SK-N-SH (cell line): ENCODE measurements at regions not wholly inside any gene's neighbourhood (a gene's known extent, or its start where the extent isn't known, plus 50 kb on each side); places are given as distances from the start of the nearest gene placed in this dataset.

Experiments
- CTCF ChIA-PET: fragments of 300-600, 350-600 bp; formaldehyde crosslinking; extraction: SDS; loops from one replicate; lab custom pipeline; 2021; lab: Yijun Ruan, JAX
- POLR2A ChIA-PET: fragments of 350-600 bp; sonication (Branson Sonifier 250); formaldehyde crosslinking; extraction: SDS; loops from one replicate; lab custom pipeline; 2020; ENCODE audit warnings: antibody characterized with exemption, inconsistent platforms; lab: Yijun Ruan, JAX
- DNase-seq: peaks from one replicate; pipeline ENCODE4 v3.0.0; 2012
- H2AFZ ChIP-seq: fragments of 200-600 bp; sonication (generic); 2 replicates; pipeline ENCODE4 v1.8.1; 2016; ENCODE audit warnings: antibody characterized with exemption, mild to moderate bottlenecking, low read depth
- H3F3A ChIP-seq: fragments of 200-600 bp; sonication (generic); replicated peaks from 2 replicates; pipeline ENCODE3; 2016; ENCODE audit warnings: antibody characterized with exemption, mild to moderate bottlenecking; ENCODE audit not compliant: insufficient read depth
- H3K27ac ChIP-seq, 2 experiments: fragments of 200-500 bp in 1 of 2; fragments of 200-600 bp in 1 of 2; sonication (Bioruptor generic) in 1 of 2; sonication (generic), shearing (Covaris generic) in 1 of 2; 2 replicates each; pipeline versions ENCODE4 v1.5.1 to v1.6.1; 2014 to 2016; ENCODE audit warnings: low read depth in 2 of 2, inconsistent platforms in 1 of 2, low read length in 1 of 2, mild to moderate bottlenecking in 1 of 2, mixed read lengths in 1 of 2
- H3K27me3 ChIP-seq: fragments of 200-600 bp; sonication (generic), shearing (Covaris generic); 2 replicates; pipeline ENCODE4 v1.6.1; 2016; ENCODE audit warnings: mixed run types; ENCODE audit not compliant: insufficient read depth
- H3K36me3 ChIP-seq, 2 experiments: fragments of 200-500 bp in 1 of 2; fragments of 200-600 bp in 1 of 2; sonication (Bioruptor generic) in 1 of 2; sonication (generic) in 1 of 2; replicated peaks in 1 of 2; 2 replicates each; pipeline versions ENCODE3 to v1.5.1; 2014 to 2016; ENCODE audit warnings: low read length in 1 of 2, mild to moderate bottlenecking in 1 of 2; ENCODE audit not compliant: insufficient read depth in 2 of 2, control insufficient read depth in 1 of 2
- H3K4me1 ChIP-seq, 2 experiments: fragments of 200-500 bp in 1 of 2; fragments of 200-600 bp in 1 of 2; sonication (Bioruptor generic) in 1 of 2; sonication (generic), shearing (Covaris generic) in 1 of 2; 2 replicates each; pipeline versions ENCODE4 v1.5.1 to v1.6.1; 2014 to 2016; ENCODE audit warnings: low read depth in 1 of 2, low read length in 1 of 2, mixed run types in 1 of 2; ENCODE audit not compliant: insufficient read depth in 2 of 2, control insufficient read depth in 1 of 2
- H3K4me2 ChIP-seq: fragments of 200-600 bp; sonication (generic), shearing (Covaris generic); 2 replicates; pipeline ENCODE4 v1.6.1; 2017; ENCODE audit warnings: mixed run types
- H3K4me3 ChIP-seq, 2 experiments: fragments of 200-500 bp in 1 of 2; fragments of 200-600 bp in 1 of 2; sonication (Bioruptor generic) in 1 of 2; sonication (generic), shearing (Covaris generic) in 1 of 2; 2 replicates each; pipeline versions ENCODE4 v1.5.1 to v1.8.1; 2014 to 2016; ENCODE audit warnings: low read depth in 2 of 2, inconsistent platforms in 1 of 2, low read length in 1 of 2, mild to moderate bottlenecking in 1 of 2, mixed read lengths in 1 of 2, moderate library complexity in 1 of 2
- H3K79me2 ChIP-seq: fragments of 200-600 bp; sonication (generic); 2 replicates; pipeline ENCODE4 v1.8.1; 2017; ENCODE audit warnings: mild to moderate bottlenecking; ENCODE audit not compliant: insufficient read depth
- H3K9ac ChIP-seq: fragments of 200-600 bp; sonication (generic); 2 replicates; pipeline ENCODE4 v1.6.1; 2017; ENCODE audit warnings: mixed run types
- H3K9me2 ChIP-seq: fragments of 200-600 bp; sonication (generic); 2 replicates; pipeline ENCODE4 v1.6.1; 2017; ENCODE audit warnings: mixed run types
- H3K9me3 ChIP-seq: fragments of 200-600 bp; sonication (generic); 2 replicates; pipeline ENCODE4 v1.6.1; 2017; ENCODE audit warnings: mixed run types, mild to moderate bottlenecking, moderate library complexity
- H4K20me1 ChIP-seq: fragments of 200-600 bp; sonication (generic); 2 replicates; pipeline ENCODE4 v1.6.1; 2017; ENCODE audit warnings: mild to moderate bottlenecking, mixed run types; ENCODE audit not compliant: insufficient read depth
- ELF1 ChIP-seq: IDR thresholded peaks from 2 replicates; pipeline ENCODE4 v1.4.0; 2012
- EP300 ChIP-seq, 2 experiments: IDR thresholded peaks; 2 replicates each; pipeline versions ENCODE4 v1.4.0 to v1.6.1; 2012; ENCODE audit warnings: borderline replicate concordance in 1 of 2, low read depth in 1 of 2, low read length in 1 of 2
- FOSL2 ChIP-seq: IDR thresholded peaks from 2 replicates; pipeline ENCODE4 v1.4.0; 2012; ENCODE audit warnings: low read depth, mild to moderate bottlenecking, moderate library complexity, borderline replicate concordance
- FOXM1 ChIP-seq: IDR thresholded peaks from 2 replicates; pipeline ENCODE4 v1.4.0; 2012; ENCODE audit warnings: low read depth, mild to moderate bottlenecking
- NFIC ChIP-seq: IDR thresholded peaks from 2 replicates; pipeline ENCODE4 v1.4.0; 2012; ENCODE audit warnings: borderline replicate concordance
- REST ChIP-seq: IDR thresholded peaks from 2 replicates; pipeline ENCODE4 v1.6.1; 2012; ENCODE audit warnings: mild to moderate bottlenecking, low read depth, low read length, moderate library complexity
- RXRA ChIP-seq: IDR thresholded peaks from 2 replicates; pipeline ENCODE4 v1.4.0; 2012; ENCODE audit warnings: low read depth, mild to moderate bottlenecking, borderline replicate concordance
- TCF12 ChIP-seq: IDR thresholded peaks from 2 replicates; pipeline ENCODE4 v1.4.0; 2012
- TEAD4 ChIP-seq: IDR thresholded peaks from 2 replicates; pipeline ENCODE4 v1.4.0; 2012; ENCODE audit warnings: mild to moderate bottlenecking, borderline replicate concordance; ENCODE audit not compliant: insufficient read depth
- YY1 ChIP-seq: IDR thresholded peaks from 2 replicates; pipeline ENCODE4 v1.4.0; 2012; ENCODE audit warnings: low read depth, mild to moderate bottlenecking
- WGBS: methylation state at CpG from one replicate; pipeline ENCODE4 v1.1.6; 2017; ENCODE audit warnings: low lambda C conversion rate; 5-methylcytosine and 5-hydroxymethylcytosine counted together

GRCh38 chr20:53660947-53661381 lies 67.3 kb upstream of the ZNF217 start:
- no peaks in the 10 kb centered on the region for H3K27me3 ChIP-seq
- H3K9me2 ChIP-seq: no peaks in the 10 kb centered on the region
- H3K9ac ChIP-seq: no peak overlapping the region
- 57% methylated on average over 6 of the region's 6 CpGs for WGBS
- H3K27ac ChIP-seq: peak overlapping the region; percentile 17 to 29; a peak in 2 of 4 replicates
- H3K4me1 ChIP-seq: peaks cover 20 to 33% of the 10 kb centered on the region in 2 experiments; a peak in 3 of 4 replicates
- ChIA-PET POLR2A (no interaction called here), CTCF (interaction anchor here (1.0 kb wide), 2 partner anchors 38 to 538 kb away, joined by 3 to 4 read pairs; no protein-coding TSS in a partner anchor)
- TF ChIP-seq REST (no peak), FOSL2 (no peak), EP300 (IDR thresholded peaks at IDR 0.05; ENCODE audit: borderline replicate concordance in 1 of 2, low read depth in 1 of 2, low read length in 1 of 2) (no peak), RXRA (no peak), NFIC (no peak), TCF12 (peak; percentile 70), TEAD4 (no peak), YY1 (no peak)
- peak overlapping the region; percentile 13; the same call in 1 of the 2 replicates for H3K4me2 ChIP-seq
- DNase-seq: no peak
- no peaks in the 10 kb centered on the region for H3K79me2 ChIP-seq
- H3K9me3 ChIP-seq: no peaks in the 10 kb centered on the region
- no peaks in the 10 kb centered on the region for H4K20me1 ChIP-seq
- H3K36me3 ChIP-seq: no peaks in the 10 kb centered on the region
- H3F3A ChIP-seq: peaks cover 18% of the 10 kb centered on the region
- H3K4me3 ChIP-seq: no peak overlapping the region
- peak overlapping the region; percentile 47 for H2AFZ ChIP-seq

GRCh38 chr20:53660078-53660909 lies 66.7 kb upstream of the ZNF217 start:
- DNase-seq: no peak
- Histone ChIP-seq H3K4me1 (peaks cover 20 to 40% of the 10 kb centered on the region in 2 experiments; a peak in 3 of 4 replicates), H3K9me2 (no peaks in the 10 kb centered on the region), H3K4me3 (no peak overlapping the region), H2AFZ (peak overlapping the region; percentile 47), H3K9ac (no peak overlapping the region), H3K27me3 (no peaks in the 10 kb centered on the region), H3K27ac (peak overlapping the region; percentile 6 to 17; a peak in 2 of 4 replicates), H3K9me3 (no peaks in the 10 kb centered on the region), H3K4me2 (peak overlapping the region; percentile 13; the same call in 1 of the 2 replicates), H3K36me3 (no peaks in the 10 kb centered on the region), H3F3A (peaks cover 25% of the 10 kb centered on the region), H4K20me1 (no peaks in the 10 kb centered on the region), H3K79me2 (no peaks in the 10 kb centered on the region)
- ChIA-PET POLR2A (no interaction called here), CTCF (interaction anchor here (1.0 kb wide), 1 partner anchor 37 kb away, joined by 4 read pairs; no protein-coding TSS in a partner anchor)
- TF ChIP-seq FOXM1 (no peak), ELF1 (no peak), RXRA (no peak)
- 92% methylated on average over 38 of the region's 38 CpGs for WGBS
